ENCODE measurements at regions not wholly inside any gene's neighbourhood (a gene's known extent, or its start where the extent isn't known, plus 50 kb on each side); places are given as distances from the start of the nearest gene placed in this dataset.

- DNase-seq: no peak
Observed at GRCh38 chr9:75695921-75696320, 194.6 kb upstream of the PCSK5 start.

GRCh38 chr9:75699017-75699416, 191.5 kb upstream of the PCSK5 start:
- no peak for DNase-seq

GRCh38 chr9:75699625-75700251, 190.7 kb upstream of the PCSK5 start:
- DNase-seq: no peak

DNA sequence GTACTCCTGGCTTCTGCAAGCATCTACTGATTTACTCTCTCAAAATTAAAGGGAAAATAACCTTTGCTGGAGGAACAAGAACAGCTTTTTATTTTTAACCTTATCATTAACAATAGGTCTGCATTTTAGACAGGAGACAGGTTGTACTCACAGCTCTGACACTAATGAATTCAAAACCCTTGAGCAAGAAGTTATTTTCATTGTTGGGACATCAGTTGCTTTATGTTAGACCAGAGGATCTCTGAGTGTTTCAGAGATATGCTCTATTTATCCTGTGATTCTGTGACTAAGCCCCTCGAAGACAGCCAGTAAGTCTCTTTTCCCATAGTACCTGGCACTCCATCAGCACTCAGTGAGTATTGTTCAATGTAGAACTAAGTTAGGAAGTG, 190.2 kb upstream of the PCSK5 start:
- DNase-seq: no peak

DNA sequence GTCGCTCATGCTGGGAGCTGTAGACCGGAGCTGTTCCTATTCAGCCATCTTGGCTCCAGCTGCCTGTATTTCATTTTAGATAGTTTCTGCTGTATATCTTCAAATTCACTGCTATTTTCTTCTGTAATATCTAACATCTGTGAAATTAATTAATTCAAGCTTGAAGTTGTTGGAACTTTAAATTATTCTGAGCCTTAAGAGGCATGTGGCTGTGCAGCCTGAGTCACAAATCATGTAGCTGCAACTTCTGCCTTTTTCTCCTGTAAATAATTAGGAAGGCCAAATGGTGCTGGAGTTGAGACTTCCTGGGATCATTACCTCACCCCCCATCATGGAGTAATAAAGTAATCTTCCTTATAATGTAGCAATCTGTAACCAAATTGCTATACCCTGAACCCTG, 183.3 kb upstream of the PCSK5 start:
- DNase-seq: no peak

GRCh38 chr9:75709698-75710097, 180.8 kb upstream of the PCSK5 start:
- no peak for DNase-seq

DNA sequence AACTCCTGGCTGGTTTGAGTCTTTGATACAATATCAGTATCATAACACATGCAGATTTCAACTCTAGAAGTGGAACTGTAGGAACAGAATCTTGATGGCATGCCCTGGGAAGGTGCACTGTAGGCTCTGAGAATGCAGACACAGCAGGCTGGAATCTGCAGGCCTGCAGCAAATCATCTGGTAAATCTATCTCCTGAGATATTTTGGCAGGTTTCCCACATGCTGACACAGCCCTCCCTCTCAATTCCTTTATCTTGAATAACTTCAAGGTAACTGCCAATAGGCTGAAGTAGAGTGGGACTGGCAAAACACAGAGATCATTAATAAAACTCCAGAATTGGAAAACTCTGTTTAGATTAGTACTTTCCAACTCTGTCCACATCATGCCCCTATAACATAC, 177.8 kb upstream of the PCSK5 start:
- no peak for DNase-seq

GRCh38 chr9:75713335-75713734, 177.1 kb upstream of the PCSK5 start:
- DNase-seq: no peak

GRCh38 chr9:75715360-75715759, 175.1 kb upstream of the PCSK5 start:
- no peak for DNase-seq

GRCh38 chr9:75718677-75719076, 171.8 kb upstream of the PCSK5 start:
- no peak for DNase-seq

DNA sequence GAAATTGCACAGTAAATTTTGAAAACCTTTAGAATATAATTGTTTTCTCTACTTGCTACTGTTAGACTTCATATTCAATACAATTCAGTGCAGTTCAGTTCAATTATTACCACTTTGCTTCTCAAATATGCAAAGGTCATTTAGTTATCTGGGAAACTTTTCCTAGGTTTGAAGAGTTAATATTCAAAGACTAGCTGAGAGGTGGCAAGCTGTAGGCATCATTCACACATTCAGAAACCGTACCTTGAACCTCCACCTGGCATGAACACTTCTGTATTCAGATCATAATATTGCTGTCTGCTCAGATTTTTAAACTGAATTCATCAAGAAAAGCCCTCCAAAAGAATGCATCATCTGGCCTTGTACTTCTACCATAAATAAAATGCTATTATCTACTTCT, 162.1 kb upstream of the PCSK5 start:
- no peak for DNase-seq

GRCh38 chr9:75734802-75735201, 155.7 kb upstream of the PCSK5 start:
- DNase-seq: no peak

DNA sequence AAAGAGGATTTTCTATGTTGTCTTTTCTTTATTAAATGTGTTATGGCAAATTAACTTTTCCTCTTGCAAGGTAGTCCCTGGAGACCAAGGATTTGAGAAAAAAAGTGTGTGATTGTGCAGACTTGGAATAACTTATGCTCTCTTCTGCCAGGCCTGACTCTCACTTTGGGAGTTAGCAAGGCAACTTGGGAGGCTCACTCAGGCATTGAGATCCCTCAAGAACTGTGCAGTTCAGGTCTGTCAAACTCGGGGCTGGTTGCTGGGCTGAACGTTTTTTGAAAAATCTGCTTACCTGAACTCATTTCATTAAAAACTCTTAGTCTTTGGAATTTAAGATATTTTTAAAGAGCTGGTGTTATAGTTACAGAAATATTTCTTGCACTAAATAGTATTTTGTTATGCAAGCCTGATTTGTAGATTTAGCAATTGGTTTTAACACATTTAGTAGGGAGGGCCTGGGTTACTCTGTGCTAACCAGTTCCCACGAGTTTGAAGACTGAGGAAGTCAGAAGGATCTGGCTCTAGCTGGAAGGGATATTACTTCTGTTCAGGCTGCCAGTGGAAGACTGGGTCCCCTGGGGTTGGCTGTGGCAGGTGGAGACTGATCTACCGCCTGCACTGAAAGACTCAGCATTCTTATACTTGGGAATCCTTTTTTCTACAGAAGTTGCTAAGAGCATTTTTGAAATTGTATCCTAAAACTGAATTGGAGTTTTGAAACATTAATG, 150.4 kb upstream of the PCSK5 start:
- DNase-seq: no peak

DNA sequence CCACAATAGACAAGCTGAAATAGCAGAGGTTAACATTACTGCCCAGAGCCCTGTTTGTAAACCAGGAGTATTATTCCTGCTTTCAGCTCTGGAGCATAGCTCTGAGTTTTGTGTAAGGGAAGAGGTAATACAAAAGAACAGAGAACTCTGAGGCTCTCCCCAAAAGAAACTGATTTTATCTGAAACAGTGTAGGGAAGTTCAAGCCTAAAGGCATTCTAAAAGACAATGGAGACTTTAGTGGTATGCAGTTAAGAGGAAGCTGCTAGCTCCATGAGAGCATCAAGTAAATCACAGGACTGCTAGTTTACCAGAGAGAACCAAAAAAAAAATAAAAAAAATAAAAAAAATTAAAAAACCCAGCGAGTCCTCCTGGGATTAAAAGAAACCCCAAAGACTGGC, 146.6 kb upstream of the PCSK5 start:
- no peak for DNase-seq

- DNase-seq: no peak
Observed at GRCh38 chr9:75754080-75754479, 136.4 kb upstream of the PCSK5 start.

DNA sequence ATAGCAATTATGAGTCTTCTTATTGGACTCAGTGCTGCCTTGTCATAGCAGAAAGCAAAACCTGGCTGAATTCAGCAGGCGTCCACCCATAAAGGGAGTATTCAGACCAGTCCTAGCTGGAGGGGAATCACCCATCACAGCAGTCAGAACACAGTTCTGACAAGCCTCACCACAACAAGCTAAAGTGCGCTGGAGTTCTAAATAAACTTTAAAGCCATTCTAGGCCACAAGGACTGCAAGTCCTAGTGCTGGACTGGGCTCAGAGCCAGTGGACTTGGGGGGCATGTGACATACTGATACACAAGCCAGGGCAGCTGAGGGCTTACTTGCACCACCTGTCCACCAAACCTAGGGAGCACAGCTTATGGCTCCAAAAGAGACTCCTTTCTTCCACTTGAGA, 115.3 kb upstream of the PCSK5 start:
- DNase-seq: no peak

GRCh38 chr9:75775966-75776691, 114.3 kb upstream of the PCSK5 start:
- DNase-seq: no peak

DNA sequence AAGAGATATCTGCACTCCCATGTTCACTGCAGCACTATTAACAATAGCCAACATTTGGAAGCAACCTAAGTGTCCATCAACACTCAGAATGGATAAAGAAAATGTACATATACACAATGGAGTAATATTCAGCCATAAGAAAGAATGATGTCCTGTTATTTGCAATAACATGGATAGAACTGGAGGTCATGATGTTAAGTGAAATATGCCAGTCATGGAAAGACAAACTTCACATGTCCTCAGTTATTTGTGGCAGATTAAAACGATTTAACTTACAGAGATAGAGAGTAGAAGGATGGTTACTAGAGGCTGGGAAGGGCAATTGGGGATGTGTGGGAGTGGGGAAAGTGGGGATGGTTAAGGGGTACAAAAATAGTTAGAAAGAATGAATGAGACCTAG, 110.3 kb upstream of the PCSK5 start:
- DNase-seq: no peak

DNA sequence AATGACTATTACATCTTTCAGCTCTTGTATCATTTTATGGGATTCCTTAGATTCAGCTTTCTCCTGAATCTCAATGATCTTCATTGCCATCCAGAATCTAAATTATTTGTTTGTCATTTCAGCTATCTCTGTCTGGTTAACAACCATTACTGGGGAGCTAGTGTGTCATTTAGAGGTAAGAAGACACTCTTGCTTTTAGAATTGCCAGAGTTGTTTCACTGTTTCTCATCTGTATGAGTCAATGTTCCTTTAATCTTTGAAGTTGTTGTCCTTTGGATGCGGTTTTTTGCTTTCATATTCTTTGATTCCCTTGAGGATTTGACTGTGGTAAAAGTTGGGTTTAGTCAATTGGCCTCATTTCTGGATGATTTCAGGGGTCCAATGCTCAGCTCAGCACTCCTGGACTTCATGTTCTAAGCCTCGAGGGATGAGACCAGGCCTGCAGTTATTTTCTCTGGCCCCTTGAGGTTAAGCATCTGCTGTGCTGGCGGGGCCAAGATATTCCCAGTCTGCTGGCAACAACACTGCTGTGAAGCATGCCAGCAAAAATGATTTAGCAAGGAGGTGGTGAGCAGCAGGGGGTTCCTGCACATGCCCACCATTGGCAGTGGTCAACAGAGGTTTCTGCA, 102.4 kb upstream of the PCSK5 start:
- DNase-seq: no peak

GRCh38 chr9:75797085-75797580, 93.3 kb upstream of the PCSK5 start:
- no peak for DNase-seq

DNA sequence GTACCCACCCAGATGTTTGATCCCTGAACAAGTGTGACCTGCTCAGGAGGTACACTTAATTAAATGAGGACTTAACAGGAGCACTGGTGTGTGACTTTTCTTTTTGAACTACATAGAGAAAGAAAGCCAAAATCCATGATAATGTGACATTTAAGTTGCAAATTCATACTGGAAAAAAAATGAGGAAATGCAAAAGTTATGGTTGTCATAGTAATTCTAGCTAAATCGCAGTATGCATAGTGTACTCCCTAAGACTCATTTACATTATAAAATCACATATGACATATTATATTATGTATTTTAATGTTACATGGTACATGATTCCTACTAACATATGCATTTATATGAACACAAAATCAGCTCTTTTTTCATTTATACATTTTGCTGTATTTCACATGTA, 92.0 kb upstream of the PCSK5 start:
- DNase-seq: no peak

DNA sequence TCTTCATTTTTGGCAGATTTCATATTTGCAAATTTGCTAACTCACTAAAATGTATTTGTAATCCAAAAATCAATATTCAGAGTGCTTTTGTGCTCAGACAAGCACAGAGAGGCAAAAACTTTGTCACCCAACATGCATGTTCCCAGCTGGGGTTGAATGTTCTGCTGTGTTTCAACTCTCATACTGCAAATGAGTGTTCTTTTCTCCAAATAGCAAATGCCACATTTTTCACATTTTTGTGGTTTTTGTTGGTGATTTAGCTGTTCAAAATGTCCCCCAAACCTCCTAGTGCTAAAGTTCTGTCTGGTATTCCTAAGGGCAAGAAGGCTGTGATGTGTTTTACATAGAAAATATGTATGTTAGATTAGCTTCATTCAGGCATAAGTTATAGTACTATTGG, 87.3 kb upstream of the PCSK5 start:
- DNase-seq: no peak

DNA sequence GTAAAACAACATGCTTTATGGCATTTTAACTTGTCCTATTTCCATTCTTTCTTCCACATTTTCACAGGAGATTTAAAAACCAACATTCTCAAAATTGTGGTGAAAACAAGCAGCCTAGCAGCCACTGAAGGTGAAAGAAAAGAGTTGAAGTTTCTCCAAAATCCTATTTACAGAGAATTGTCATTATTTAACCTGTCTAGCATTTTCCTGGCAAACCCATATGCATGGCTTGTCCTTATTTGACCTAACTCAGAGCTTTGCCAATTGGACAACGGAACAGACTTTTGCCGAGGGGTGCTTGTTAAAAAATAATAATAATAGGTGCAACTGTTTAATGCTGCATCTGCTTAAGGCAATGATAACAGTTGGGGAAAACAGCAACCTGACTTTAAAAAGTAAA, 80.4 kb upstream of the PCSK5 start:
- DNase-seq: no peak

GRCh38 chr9:75811692-75812091, 78.8 kb upstream of the PCSK5 start:
- no peak for DNase-seq

Measured in activated naive CD4-positive, alpha-beta T cell (primary cell).